ENCODE measurements at regions not wholly inside any gene's neighbourhood (a gene's known extent, or its start where the extent isn't known, plus 50 kb on each side); places are given as distances from the start of the nearest gene placed in this dataset.
"Not testable (repeated sequence)": the region's sequence is repeated elsewhere in the genome, so short reads cannot be mapped to it uniquely, and the experiment has no call there.

DNA sequence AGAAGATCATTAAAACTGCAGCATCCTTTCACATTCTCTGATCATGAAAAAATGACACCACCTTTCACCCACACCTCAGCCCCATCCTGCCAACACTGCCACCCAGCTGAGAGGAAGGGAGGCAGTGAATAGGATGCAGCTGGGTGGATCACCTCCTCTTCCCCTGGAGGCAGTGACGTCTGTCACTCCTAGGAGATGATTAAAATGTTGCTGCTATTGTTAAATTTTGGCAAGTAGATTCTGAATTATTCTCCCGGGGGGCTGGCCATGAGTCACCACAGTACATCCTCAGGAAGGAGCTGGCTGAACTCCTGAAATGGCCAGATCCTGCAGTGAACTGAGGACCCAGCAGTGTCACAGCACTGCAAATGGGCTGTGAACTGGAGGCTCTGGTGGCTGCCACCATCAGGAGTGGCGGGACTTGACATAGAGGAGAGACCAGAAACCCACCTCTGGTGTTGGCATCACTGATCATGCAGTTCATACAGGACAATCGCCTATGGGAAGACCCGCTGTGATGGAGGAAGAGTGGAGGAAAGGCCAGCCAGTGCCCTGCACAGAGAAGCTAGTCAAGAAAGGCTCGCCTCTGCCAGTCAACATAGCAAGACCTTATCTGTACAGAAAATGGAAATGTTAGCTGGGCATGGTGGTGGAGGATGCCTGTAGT, 199.1 kb downstream of the FAM43A start:
- DNase-seq (no peak), ATAC-seq (peak; percentile 28)
- TF ChIP-seq, protein P1, sequence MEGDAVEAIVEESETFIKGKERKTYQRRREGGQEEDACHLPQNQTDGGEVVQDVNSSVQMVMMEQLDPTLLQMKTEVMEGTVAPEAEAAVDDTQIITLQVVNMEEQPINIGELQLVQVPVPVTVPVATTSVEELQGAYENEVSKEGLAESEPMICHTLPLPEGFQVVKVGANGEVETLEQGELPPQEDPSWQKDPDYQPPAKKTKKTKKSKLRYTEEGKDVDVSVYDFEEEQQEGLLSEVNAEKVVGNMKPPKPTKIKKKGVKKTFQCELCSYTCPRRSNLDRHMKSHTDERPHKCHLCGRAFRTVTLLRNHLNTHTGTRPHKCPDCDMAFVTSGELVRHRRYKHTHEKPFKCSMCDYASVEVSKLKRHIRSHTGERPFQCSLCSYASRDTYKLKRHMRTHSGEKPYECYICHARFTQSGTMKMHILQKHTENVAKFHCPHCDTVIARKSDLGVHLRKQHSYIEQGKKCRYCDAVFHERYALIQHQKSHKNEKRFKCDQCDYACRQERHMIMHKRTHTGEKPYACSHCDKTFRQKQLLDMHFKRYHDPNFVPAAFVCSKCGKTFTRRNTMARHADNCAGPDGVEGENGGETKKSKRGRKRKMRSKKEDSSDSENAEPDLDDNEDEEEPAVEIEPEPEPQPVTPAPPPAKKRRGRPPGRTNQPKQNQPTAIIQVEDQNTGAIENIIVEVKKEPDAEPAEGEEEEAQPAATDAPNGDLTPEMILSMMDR (IDR thresholded peaks at IDR 0.05) = no peak
- Histone ChIP-seq H3K9me3 (no peaks in the 10 kb centered on the region), H3K27me3 (no peaks in the 10 kb centered on the region), H3K36me3 (no peaks in the 10 kb centered on the region), H3K4me3 (no peak overlapping the region), H3K27ac (no peak overlapping the region), H3K4me1 (peaks cover 16% of the 10 kb centered on the region)
- intact Hi-C loops (cut with DNase I) = no loop called here

DNA sequence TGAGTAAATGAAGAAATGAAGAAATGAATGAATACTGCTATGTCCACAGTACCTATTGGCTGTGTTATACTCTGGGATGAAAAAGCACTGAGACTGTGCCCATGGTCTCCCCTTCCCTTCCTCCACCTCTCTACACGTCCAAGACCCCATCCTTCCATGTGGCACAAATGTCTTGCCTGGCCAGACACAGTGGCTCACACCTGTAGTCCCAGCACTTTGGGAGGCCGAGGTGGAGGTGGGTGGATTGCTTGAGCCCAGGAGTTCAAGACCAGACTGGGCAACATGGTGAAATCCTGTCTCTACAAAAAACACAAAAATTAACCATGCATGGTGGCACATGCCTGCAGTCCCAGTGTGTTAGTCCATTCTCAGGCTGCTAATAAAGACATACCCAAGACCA, 200.1 kb downstream of the FAM43A start:
- no peak for DNase-seq
- ATAC-seq = no peak
- Histone ChIP-seq H3K27me3 (no peaks in the 10 kb centered on the region), H3K9me3 (no peaks in the 10 kb centered on the region), H3K4me3 (no peak overlapping the region), H3K4me1 (peaks cover 6% of the 10 kb centered on the region), H3K36me3 (no peaks in the 10 kb centered on the region), H3K27ac (no peak overlapping the region)
- intact Hi-C loops (cut with DNase I) = no loop called here
- TF ChIP-seq, protein P1 (IDR thresholded peaks at IDR 0.05) = no peak

DNA sequence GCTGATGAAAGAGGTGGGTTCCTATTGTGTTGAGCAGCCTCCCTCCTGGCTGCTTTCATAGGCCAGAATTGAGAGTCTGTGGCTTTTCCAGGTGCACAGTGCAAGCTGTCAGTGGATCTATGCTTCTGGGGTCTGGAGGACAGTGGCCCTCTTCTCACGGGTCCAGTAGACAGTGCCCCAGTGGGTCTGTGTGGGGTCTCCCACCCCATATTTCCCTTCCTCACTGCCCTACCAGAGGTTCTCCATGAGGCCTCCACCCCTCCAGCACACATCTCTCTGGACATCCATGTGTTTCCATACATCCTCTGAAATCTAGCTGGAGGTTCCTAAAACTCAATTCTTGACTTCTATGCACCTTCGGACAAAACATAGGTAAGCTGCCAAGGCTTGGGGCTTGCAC, 201.2 kb downstream of the FAM43A start:
- intact Hi-C loops (cut with DNase I) = no loop called here
- TF ChIP-seq, protein P1 (IDR thresholded peaks at IDR 0.05) = no peak
- no peaks in the 10 kb centered on the region for H3K27me3 ChIP-seq
- H3K9me3 ChIP-seq = no peaks in the 10 kb centered on the region
- H3K4me3 ChIP-seq = no peak overlapping the region
- H3K27ac ChIP-seq = no peak overlapping the region
- no peaks in the 10 kb centered on the region for H3K4me1 ChIP-seq
- no peaks in the 10 kb centered on the region for H3K36me3 ChIP-seq
- ATAC-seq (no peak), DNase-seq (no peak)

DNA sequence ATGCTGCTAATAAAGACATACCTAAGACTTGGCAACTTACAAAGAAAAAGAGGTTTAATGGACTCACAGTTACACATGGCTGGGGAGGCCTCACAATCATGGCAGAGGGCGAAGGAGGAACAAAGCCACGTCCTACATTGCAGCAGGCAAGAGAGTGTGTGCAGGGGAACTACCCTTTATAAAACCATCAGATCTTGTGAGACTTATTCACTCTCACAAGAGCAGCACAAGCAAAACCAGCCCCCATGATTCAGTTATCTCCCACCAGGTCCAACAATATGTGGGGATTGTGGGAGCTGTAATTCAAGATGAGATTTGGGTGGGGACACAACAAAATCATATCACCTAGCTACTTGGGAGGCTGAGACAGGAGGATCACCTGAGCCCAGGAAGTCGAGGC, 202.4 kb downstream of the FAM43A start:
- H3K4me1 ChIP-seq; H3K27ac ChIP-seq; H3K9me3 ChIP-seq; H3K36me3 ChIP-seq; DNase-seq; intact Hi-C loops (cut with DNase I); H3K4me3 ChIP-seq; ATAC-seq; H3K27me3 ChIP-seq: not testable (repeated sequence)

DNA sequence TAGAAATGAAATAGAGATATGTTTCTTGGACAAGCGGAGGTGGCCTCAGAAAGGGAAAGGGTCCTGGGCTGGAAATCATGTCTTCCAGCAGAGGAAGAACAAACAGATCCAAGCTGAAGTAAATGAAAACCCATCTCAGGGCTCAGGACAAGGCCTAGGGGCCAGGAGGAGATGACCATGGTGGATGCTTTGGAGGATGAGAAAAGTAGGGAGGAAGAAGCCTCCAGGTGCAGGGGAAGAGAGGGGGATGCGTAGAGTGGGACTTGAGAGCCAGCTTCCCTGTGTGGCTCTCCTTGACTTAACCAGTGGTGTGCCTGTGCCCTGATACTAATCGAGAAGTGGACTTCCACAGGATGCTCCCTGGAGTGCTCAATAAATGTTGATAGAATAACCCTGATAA, 203.2 kb downstream of the FAM43A start:
- TF ChIP-seq, protein P1 (IDR thresholded peaks at IDR 0.05) = no peak
- Histone ChIP-seq H3K36me3 (no peaks in the 10 kb centered on the region), H3K27ac (no peak overlapping the region), H3K9me3 (no peaks in the 10 kb centered on the region), H3K4me3 (no peak overlapping the region), H3K27me3 (no peaks in the 10 kb centered on the region), H3K4me1 (no peaks in the 10 kb centered on the region)
- DNase-seq (no peak), ATAC-seq (no peak)
- intact Hi-C loops (cut with DNase I) = no loop called here

DNA sequence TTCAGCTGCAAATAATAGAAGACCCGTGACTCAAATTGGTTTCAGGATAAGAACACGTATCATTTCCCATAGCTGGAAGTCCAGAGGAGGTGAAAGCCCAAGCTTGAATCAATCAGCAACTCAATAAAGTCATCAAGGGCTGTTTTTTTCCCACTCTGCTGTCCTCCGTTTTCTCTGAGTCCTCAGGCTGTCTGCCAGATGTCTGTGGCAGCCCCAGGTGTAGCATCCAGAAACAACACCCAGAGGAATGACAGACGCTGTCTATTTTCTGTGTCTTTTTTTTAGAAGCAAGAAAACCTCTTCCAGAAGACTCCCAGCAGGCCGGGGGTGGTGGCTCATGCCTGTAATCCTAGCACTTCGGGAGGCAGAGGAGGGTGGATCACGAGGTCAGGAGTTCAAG, 204.4 kb downstream of the FAM43A start:
- DNase-seq (no peak), ATAC-seq (no peak)
- peaks cover 3% of the 10 kb centered on the region for H3K9me3 ChIP-seq
- no peaks in the 10 kb centered on the region for H3K27me3 ChIP-seq
- intact Hi-C loops (cut with DNase I) = no loop called here
- H3K36me3 ChIP-seq = no peaks in the 10 kb centered on the region
- no peak overlapping the region for H3K27ac ChIP-seq
- no peaks in the 10 kb centered on the region for H3K4me1 ChIP-seq
- TF ChIP-seq, protein P1 (IDR thresholded peaks at IDR 0.05) = no peak
- no peak overlapping the region for H3K4me3 ChIP-seq
